ENCODE measurements at regions not wholly inside any gene's neighbourhood (a gene's known extent, or its start where the extent isn't known, plus 50 kb on each side); places are given as distances from the start of the nearest gene placed in this dataset.

DNA sequence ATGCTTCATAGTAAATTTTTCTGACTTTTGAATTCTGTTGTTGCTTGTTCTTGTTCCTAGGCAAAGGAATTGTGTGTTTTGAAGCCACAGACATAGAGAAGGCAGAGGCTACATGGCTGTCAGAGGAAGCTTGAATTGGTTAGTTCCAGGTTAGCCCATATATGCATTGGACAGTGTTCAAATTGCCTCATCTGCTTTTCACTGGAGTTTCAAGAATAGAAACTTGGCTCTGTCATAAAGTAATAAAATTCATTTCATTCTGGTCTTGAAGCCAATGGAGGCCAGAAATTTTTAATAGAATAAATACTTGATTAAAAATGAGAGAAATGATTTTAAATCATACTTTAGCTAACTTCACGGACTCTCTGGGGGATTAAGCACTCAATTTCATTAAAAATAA is 178.0 kb downstream of the YIPF5 start:
- no peak for TF ChIP-seq CTCF (conservative IDR thresholded peaks at IDR 0.05; ENCODE audit: low read depth, low read length)
- TF ChIP-seq EZH2 (IDR thresholded peaks at IDR 0.05; ENCODE audit: low read length, unreplicated experiment): no peak

Measured in PC-3 (cell line).